CD14-positive monocyte (primary cell): ENCODE measurements at regions not wholly inside any gene's neighbourhood (a gene's known extent, or its start where the extent isn't known, plus 50 kb on each side); places are given as distances from the start of the nearest gene placed in this dataset.

ENCODE experiments used
- DNase-seq, 3 donors: peaks; one replicate each; pipeline ENCODE4 v3.0.0-alpha.2; 2011 to 2022
- H2AFZ ChIP-seq: 2 replicates; pipeline ENCODE4 v1.6.0; 2012; ENCODE audit warnings: mild to moderate bottlenecking, low read depth, low read length, inconsistent platforms; ENCODE audit not compliant: insufficient read depth, poor library complexity, severe bottlenecking
- H3K27ac ChIP-seq, 2 donors: 1 replicate in 1 of 2; 2 replicates in 1 of 2; pipeline ENCODE4 v1.5.1; 2012 to 2013; ENCODE audit warnings: low read length in 2 of 2, control low read depth in 1 of 2, inconsistent platforms in 1 of 2, low read depth in 1 of 2, mild to moderate bottlenecking in 1 of 2
- H3K27me3 ChIP-seq, 2 donors: one replicate each; pipeline versions ENCODE4 v1.6.0 to v1.6.1; 2011 to 2013; ENCODE audit warnings: low read length in 2 of 2; ENCODE audit not compliant: control insufficient read depth in 2 of 2, insufficient read depth in 2 of 2
- H3K36me3 ChIP-seq, 2 donors: replicated peaks in 1 of 2; 1 replicate in 1 of 2; 2 replicates in 1 of 2; pipeline versions ENCODE4 v1.5.1 to v1.6.1; 2012 to 2013; ENCODE audit warnings: low read length in 2 of 2, control low read depth in 1 of 2, inconsistent platforms in 1 of 2, mild to moderate bottlenecking in 1 of 2; ENCODE audit not compliant: insufficient read depth in 2 of 2, control insufficient read depth in 1 of 2
- H3K4me1 ChIP-seq, 2 donors: 1 replicate in 1 of 2; 2 replicates in 1 of 2; pipeline versions ENCODE4 v1.5.1 to v1.6.1; 2012 to 2013; ENCODE audit warnings: low read length in 2 of 2, control low read depth in 1 of 2, inconsistent platforms in 1 of 2, mild to moderate bottlenecking in 1 of 2, moderate library complexity in 1 of 2; ENCODE audit not compliant: insufficient read depth in 2 of 2, control insufficient read depth in 1 of 2
- H3K4me2 ChIP-seq: replicated peaks from 2 replicates; pipeline ENCODE3; 2012; ENCODE audit warnings: low read length, moderate library complexity, mild to moderate bottlenecking; ENCODE audit not compliant: poor library complexity, severe bottlenecking; ENCODE audit errors: extremely low read depth
- H3K4me3 ChIP-seq, 3 experiments: fragments of 200-600 bp in 1 of 3; sonication (generic) in 1 of 3; replicated peaks in 1 of 3; 1 replicate in 2 of 3; 2 replicates in 1 of 3; pipeline ENCODE4 v1.5.1; 2011 to 2013; ENCODE audit warnings: low read length in 3 of 3, mild to moderate bottlenecking in 3 of 3, control low read depth in 2 of 3, low read depth in 2 of 3, inconsistent platforms in 1 of 3, moderate library complexity in 1 of 3
- H3K79me2 ChIP-seq: 2 replicates; pipeline ENCODE4 v1.6.0; 2012; ENCODE audit warnings: mild to moderate bottlenecking, control low read depth, inconsistent platforms, low read length, moderate library complexity; ENCODE audit not compliant: insufficient read depth
- H3K9ac ChIP-seq: 2 replicates; pipeline ENCODE4 v1.6.0; 2017; ENCODE audit warnings: low read length, mild to moderate bottlenecking; ENCODE audit not compliant: insufficient read depth, poor library complexity, severe bottlenecking
- H3K9me3 ChIP-seq, 2 donors: replicated peaks in 1 of 2; 1 replicate in 1 of 2; 2 replicates in 1 of 2; pipeline versions ENCODE4 v1.5.1 to v1.6.1; 2012 to 2013; ENCODE audit warnings: low read length in 2 of 2, control low read depth in 1 of 2; ENCODE audit not compliant: control insufficient read depth in 1 of 2, insufficient read depth in 1 of 2
- H4K20me1 ChIP-seq: 2 replicates; pipeline ENCODE4 v1.6.0; 2012; ENCODE audit warnings: mild to moderate bottlenecking, low read length, control low read depth, moderate library complexity; ENCODE audit not compliant: insufficient read depth
- H3K27ac Mint-ChIP-seq, 7 donors: one replicate each; pipeline ENCODE4 v1.8.0; 2020; ENCODE audit warnings: mild to moderate bottlenecking in 7 of 7, mixed read lengths in 7 of 7, moderate library complexity in 6 of 7, inconsistent platforms in 2 of 7
- H3K27me3 Mint-ChIP-seq, 3 donors: one replicate each; pipeline ENCODE4 v1.8.0; 2021 to 2022; ENCODE audit warnings: low read depth in 3 of 3, mild to moderate bottlenecking in 3 of 3, mixed read lengths in 3 of 3, moderate library complexity in 3 of 3, inconsistent platforms in 1 of 3
- H3K36me3 Mint-ChIP-seq, 2 donors: one replicate each; pipeline ENCODE4 v1.8.0; 2020; ENCODE audit warnings: mixed read lengths in 2 of 2, inconsistent platforms in 1 of 2, mild to moderate bottlenecking in 1 of 2
- H3K4me1 Mint-ChIP-seq: one replicate; pipeline ENCODE4 v1.8.0; 2020; ENCODE audit warnings: mild to moderate bottlenecking, mixed read lengths
- H3K4me3 Mint-ChIP-seq, 2 donors: one replicate each; pipeline ENCODE4 v1.8.0; 2020; ENCODE audit warnings: mild to moderate bottlenecking in 2 of 2, mixed read lengths in 2 of 2, moderate library complexity in 1 of 2
- H3K9me3 Mint-ChIP-seq, 7 donors: one replicate each; pipeline ENCODE4 v1.8.0; 2020 to 2022; ENCODE audit warnings: mixed read lengths in 7 of 7, mild to moderate bottlenecking in 6 of 7, moderate library complexity in 6 of 7, inconsistent platforms in 2 of 7
- WGBS: methylation state at CpG from one replicate; pipeline ENCODE4 v1.1.5; 2013; ENCODE audit warnings: missing lambda C conversion rate; ENCODE audit not compliant: insufficient coverage; 5-methylcytosine and 5-hydroxymethylcytosine counted together
- intact Hi-C, 2 donors: fragments of 100-400 bp; cut with micrococcal nuclease; formaldehyde crosslinking; loops; one replicate each; pipeline versions ENCODE4 v1.15.0 to v1.15.1; 2023
- TF ChIP-seq, protein P1 (sequence below): fragments of 200-600 bp; IDR thresholded peaks from one replicate; pipeline ENCODE4 v1.8.0; 2022; ENCODE audit warnings: antibody characterized with exemption, mild to moderate bottlenecking

DNA sequence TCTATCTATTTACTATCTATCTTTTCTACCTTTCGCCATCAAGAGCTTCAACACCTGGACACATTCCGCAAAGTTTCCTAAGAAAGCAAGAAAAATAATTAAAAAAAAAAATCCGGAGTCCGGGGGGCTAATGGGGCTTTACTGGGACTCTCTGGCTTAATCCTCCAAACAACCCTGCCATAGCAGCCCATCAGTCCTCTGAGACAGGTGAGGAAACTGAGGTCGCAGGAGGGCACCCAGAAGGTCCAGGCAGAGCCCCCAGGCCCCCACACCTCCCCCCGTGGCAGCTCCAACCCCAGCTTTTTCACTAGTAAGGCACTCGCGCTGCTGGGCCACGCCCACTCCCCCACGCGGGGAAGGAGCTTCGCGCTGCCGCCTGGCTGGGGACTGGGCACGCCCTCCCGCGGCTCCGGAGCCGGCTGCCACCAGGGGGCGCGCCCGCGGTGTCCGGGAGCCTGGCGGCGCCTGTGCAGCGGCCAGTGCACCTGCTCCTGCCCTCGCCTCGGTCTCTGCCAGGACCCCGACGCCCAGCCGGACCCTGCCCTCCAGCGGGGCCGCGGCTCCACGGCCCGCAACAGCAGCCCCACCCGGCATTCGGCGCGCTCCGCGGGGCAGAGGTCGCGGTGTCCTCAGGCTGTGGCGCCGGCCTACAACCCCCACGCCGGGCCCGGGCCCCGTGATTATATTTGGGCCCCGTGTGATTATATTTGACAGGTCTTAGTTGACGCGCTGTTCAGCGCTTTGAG, 54.1 kb upstream of the SAMD11 start:
- Histone ChIP-seq H3K36me3 (no peaks in the 10 kb centered on the region), H3K4me2 (peak overlapping the region; percentile 68), H3K79me2 (no peaks in the 10 kb centered on the region), H3K4me1 (peaks cover 4 to 11% of the 10 kb centered on the region in 2 donors), H3K9me3 (no peaks in the 10 kb centered on the region), H2AFZ (peak overlapping the region; percentile 82), H3K27ac (no peak overlapping the region), H3K27me3 (no peaks in the 10 kb centered on the region), H3K9ac (peak overlapping the region; percentile 27), H4K20me1 (no peaks in the 10 kb centered on the region), H3K4me3 (peak overlapping the region in 1 of 3 experiments; percentile 52)
- Mint-ChIP-seq H3K27ac (no peak overlapping the region), H3K4me1 (peaks cover 24% of the 10 kb centered on the region), H3K36me3 (no peaks in the 10 kb centered on the region), H3K9me3 (no peaks in the 10 kb centered on the region), H3K4me3 (peak overlapping the region; percentile 34 to 46), H3K27me3 (peaks cover 0 to 4% (median 0%) of the 10 kb centered on the region in 3 donors)
- intact Hi-C loops = no loop called here
- TF ChIP-seq, protein P1, sequence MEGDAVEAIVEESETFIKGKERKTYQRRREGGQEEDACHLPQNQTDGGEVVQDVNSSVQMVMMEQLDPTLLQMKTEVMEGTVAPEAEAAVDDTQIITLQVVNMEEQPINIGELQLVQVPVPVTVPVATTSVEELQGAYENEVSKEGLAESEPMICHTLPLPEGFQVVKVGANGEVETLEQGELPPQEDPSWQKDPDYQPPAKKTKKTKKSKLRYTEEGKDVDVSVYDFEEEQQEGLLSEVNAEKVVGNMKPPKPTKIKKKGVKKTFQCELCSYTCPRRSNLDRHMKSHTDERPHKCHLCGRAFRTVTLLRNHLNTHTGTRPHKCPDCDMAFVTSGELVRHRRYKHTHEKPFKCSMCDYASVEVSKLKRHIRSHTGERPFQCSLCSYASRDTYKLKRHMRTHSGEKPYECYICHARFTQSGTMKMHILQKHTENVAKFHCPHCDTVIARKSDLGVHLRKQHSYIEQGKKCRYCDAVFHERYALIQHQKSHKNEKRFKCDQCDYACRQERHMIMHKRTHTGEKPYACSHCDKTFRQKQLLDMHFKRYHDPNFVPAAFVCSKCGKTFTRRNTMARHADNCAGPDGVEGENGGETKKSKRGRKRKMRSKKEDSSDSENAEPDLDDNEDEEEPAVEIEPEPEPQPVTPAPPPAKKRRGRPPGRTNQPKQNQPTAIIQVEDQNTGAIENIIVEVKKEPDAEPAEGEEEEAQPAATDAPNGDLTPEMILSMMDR = peak; percentile 89
- peak; percentile 70 to 77 (median 73) for DNase-seq
- WGBS = 7% methylated on average over 44 of the region's 55 CpGs
